Activated CD4-positive, alpha-beta T cell treated with anti-CD3 and anti-CD28 coated beads, Interleukin-2, amount 50 U/mL, for 16 hours (primary cell): ENCODE measurements at regions not wholly inside any gene's neighbourhood (a gene's known extent, or its start where the extent isn't known, plus 50 kb on each side); places are given as distances from the start of the nearest gene placed in this dataset.
"Not testable (repeated sequence)": the region's sequence is repeated elsewhere in the genome, so short reads cannot be mapped to it uniquely, and the experiment has no call there.

Experiments
- DNase-seq: peaks from one replicate; pipeline ENCODE4 v3.0.0-alpha.2; 2020

GRCh38 chr1:70760154-70760553, 287.5 kb downstream of the PTGER3 start:
- DNase-seq = no peak

GRCh38 chr1:70762386-70762785, 285.2 kb downstream of the PTGER3 start:
- no peak for DNase-seq

GRCh38 chr1:70764747-70765146, 282.9 kb downstream of the PTGER3 start:
- peak; percentile 49 for DNase-seq

- DNase-seq = no peak
Measured at GRCh38 chr1:70767377-70767776, 280.2 kb downstream of the PTGER3 start.

- no peak for DNase-seq
Measured at GRCh38 chr1:70768216-70768615, 279.4 kb downstream of the PTGER3 start.

GRCh38 chr1:70778056-70778762, 269.4 kb downstream of the PTGER3 start:
- no peak for DNase-seq

GRCh38 chr1:70778934-70779333, 268.7 kb downstream of the PTGER3 start:
- DNase-seq = no peak

GRCh38 chr1:70779571-70779970, 268.0 kb downstream of the PTGER3 start:
- DNase-seq = peak; percentile 16

- DNase-seq = no peak
Measured at GRCh38 chr1:70785287-70785686, 262.3 kb downstream of the PTGER3 start.

- no peak for DNase-seq
Measured at GRCh38 chr1:70790232-70790923, 257.2 kb downstream of the PTGER3 start.

GRCh38 chr1:70795064-70795463, 252.6 kb downstream of the PTGER3 start:
- DNase-seq = not testable (repeated sequence)

- DNase-seq = not testable (repeated sequence)
Measured at GRCh38 chr1:70796298-70796697, 251.3 kb downstream of the PTGER3 start.

- not testable (repeated sequence) for DNase-seq
Measured at GRCh38 chr1:70802625-70803024, 245.0 kb downstream of the PTGER3 start.

- no peak for DNase-seq
Measured at GRCh38 chr1:70805641-70806040, 242.0 kb downstream of the PTGER3 start.

GRCh38 chr1:70807088-70807664, 240.4 kb downstream of the PTGER3 start:
- no peak for DNase-seq

GRCh38 chr1:70809069-70809468, 238.5 kb downstream of the PTGER3 start:
- DNase-seq = no peak

- DNase-seq = no peak
Measured at GRCh38 chr1:70811815-70812214, 235.8 kb downstream of the PTGER3 start.

- no peak for DNase-seq
Measured at GRCh38 chr1:70812442-70813109, 235.0 kb downstream of the PTGER3 start.

GRCh38 chr1:70818401-70818800, 229.2 kb downstream of the PTGER3 start:
- no peak for DNase-seq

- no peak for DNase-seq
Measured at GRCh38 chr1:70819231-70819630, 228.4 kb downstream of the PTGER3 start.

GRCh38 chr1:70819785-70820184, 227.8 kb downstream of the PTGER3 start:
- no peak for DNase-seq

GRCh38 chr1:70820396-70820795, 227.2 kb downstream of the PTGER3 start:
- DNase-seq = no peak

GRCh38 chr1:70820995-70821394, 226.6 kb downstream of the PTGER3 start:
- DNase-seq = no peak

- no peak for DNase-seq
Measured at GRCh38 chr1:70826428-70826827, 221.2 kb downstream of the PTGER3 start.
